ENCODE measurements at regions not wholly inside any gene's neighbourhood (a gene's known extent, or its start where the extent isn't known, plus 50 kb on each side); places are given as distances from the start of the nearest gene placed in this dataset.
A peak's percentile ranks its signal among the peaks of the same experiment; 100 is the strongest.

DNA sequence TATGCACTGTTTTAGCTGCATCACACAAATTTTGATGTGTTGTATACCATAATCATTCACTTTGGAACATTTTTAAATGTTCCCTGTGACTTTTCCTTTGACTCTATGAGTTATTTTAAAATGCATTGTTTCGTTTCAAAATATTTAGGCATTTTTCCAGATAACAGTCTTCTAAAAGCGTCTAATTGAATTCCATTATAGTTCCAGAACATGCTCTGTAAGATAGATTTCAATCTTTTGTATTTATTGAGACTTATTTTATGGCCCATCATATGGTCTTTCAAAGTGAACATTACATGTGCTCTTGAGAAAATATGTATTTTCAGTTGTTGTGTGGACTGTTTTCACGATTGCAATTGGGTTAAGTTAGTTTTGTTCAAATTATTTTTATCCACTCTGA lies 98.7 kb upstream of the ARHGAP5 start:
- peak overlapping the region in 1 of 12 donors; percentile 25 for H3K27ac ChIP-seq
- H3K4me1 ChIP-seq = peaks cover 0 to 11% (median 2%) of the 10 kb centered on the region in 12 donors
- intact Hi-C loops (cut with DNase I) = no loop called here
- ATAC-seq (no peak), DNase-seq (no peak)
- 21 to 35% (median 27%) methylated on average over 3 of the region's 3 CpGs for WGBS, 4 donors
- no peaks in the 10 kb centered on the region for H3K36me3 ChIP-seq
- H3K27me3 ChIP-seq = no peaks in the 10 kb centered on the region
- H3K9me3 ChIP-seq = peaks cover 0 to 32% (median 8%) of the 10 kb centered on the region in 12 donors
- no peak for TF ChIP-seq POLR2A (IDR thresholded peaks at IDR 0.05)
- TF ChIP-seq, protein P1, sequence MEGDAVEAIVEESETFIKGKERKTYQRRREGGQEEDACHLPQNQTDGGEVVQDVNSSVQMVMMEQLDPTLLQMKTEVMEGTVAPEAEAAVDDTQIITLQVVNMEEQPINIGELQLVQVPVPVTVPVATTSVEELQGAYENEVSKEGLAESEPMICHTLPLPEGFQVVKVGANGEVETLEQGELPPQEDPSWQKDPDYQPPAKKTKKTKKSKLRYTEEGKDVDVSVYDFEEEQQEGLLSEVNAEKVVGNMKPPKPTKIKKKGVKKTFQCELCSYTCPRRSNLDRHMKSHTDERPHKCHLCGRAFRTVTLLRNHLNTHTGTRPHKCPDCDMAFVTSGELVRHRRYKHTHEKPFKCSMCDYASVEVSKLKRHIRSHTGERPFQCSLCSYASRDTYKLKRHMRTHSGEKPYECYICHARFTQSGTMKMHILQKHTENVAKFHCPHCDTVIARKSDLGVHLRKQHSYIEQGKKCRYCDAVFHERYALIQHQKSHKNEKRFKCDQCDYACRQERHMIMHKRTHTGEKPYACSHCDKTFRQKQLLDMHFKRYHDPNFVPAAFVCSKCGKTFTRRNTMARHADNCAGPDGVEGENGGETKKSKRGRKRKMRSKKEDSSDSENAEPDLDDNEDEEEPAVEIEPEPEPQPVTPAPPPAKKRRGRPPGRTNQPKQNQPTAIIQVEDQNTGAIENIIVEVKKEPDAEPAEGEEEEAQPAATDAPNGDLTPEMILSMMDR (IDR thresholded peaks at IDR 0.05) = no peak
- no peak overlapping the region for H3K4me3 ChIP-seq

DNA sequence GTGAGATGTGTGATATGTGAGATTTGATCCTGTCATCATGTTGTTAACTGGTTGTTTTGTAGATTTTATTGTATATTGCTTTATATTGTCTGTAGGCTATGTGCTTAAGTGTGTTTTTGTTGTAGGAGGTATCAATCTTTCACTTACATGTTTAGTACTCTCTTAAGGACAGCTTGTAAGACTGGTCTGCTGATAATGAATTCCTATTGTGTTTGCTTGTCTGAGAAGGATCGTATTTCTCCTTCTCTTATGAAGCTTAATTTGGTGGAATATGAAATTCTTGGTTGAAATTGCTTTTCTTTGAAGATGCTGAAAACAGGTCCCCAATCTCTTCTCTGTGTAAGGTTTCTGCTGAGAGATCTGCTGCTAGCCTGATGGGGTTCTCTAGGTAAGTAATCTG lies 94.5 kb upstream of the ARHGAP5 start:
- Histone ChIP-seq H3K36me3 (no peaks in the 10 kb centered on the region), H3K9me3 (peaks cover 0 to 37% (median 5%) of the 10 kb centered on the region in 12 donors), H3K27ac (no peak overlapping the region), H3K4me1 (peaks cover 0 to 11% (median 2%) of the 10 kb centered on the region in 12 donors), H3K27me3 (no peaks in the 10 kb centered on the region), H3K4me3 (no peak overlapping the region)
- intact Hi-C loops (cut with DNase I) = no loop called here
- no peak for ATAC-seq
- TF ChIP-seq, protein P1 (IDR thresholded peaks at IDR 0.05) = no peak
- 92 to 93% (median 93%) methylated on average over 1 of the region's 1 CpG for WGBS, 4 donors
- no peak for DNase-seq

DNA sequence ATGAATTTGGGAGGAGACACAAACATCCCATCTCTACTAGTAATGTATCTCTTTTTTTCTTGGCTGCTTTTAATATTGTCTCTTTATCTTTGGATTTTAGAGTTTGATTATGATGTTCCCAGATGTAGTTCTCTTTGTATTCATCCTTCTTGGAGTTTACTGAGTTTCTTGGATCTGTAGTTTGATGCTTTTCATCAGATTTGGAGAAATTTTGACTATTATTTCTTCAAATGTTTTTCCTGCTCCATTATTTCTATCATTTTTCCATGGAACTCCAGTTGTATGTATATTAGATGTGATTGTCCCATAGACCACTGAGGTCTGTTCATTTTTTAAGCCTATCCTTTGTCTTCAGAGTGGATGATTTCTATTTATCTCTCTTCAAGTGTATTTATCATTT lies 90.7 kb upstream of the ARHGAP5 start:
- no peak overlapping the region for H3K27ac ChIP-seq
- peaks cover 0 to 23% (median 8%) of the 10 kb centered on the region in 12 donors for H3K4me1 ChIP-seq
- intact Hi-C loops (cut with DNase I) = no loop called here
- DNase-seq (no peak), ATAC-seq (no peak)
- TF ChIP-seq, protein P1 (IDR thresholded peaks at IDR 0.05) = no peak
- no peak for TF ChIP-seq POLR2A (IDR thresholded peaks at IDR 0.05)
- no peak overlapping the region for H3K4me3 ChIP-seq
- H3K9me3 ChIP-seq = peaks cover 0 to 37% (median 5%) of the 10 kb centered on the region in 12 donors
- H3K27me3 ChIP-seq = no peaks in the 10 kb centered on the region
- H3K36me3 ChIP-seq = no peaks in the 10 kb centered on the region

DNA sequence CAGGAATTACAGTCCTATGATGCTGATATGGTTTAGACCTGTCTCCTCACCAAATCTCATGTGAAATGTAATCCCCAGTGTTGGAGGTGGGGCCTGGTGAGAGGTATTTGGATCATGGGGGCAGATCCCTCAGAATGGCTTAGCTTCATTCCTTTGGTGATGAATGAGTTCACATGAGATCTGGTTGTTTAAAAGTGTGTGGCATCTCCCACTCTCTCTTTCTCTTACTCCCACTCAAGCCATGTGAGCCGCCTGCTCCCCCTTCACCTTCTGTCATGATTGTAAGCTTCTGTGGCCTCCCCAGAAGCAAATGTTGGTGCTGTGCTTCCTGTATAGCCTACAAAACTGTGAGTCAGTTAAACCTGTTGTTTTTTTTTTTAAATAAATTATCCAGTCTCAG lies 89.4 kb upstream of the ARHGAP5 start:
- TF ChIP-seq POLR2A (IDR thresholded peaks at IDR 0.05) = no peak
- TF ChIP-seq, protein P1 (IDR thresholded peaks at IDR 0.05) = no peak
- Histone ChIP-seq H3K4me3 (no peak overlapping the region), H3K27me3 (no peaks in the 10 kb centered on the region), H3K27ac (peak overlapping the region in 3 of 12 donors; percentile 11 to 60 (median 22)), H3K4me1 (peaks cover 0 to 25% (median 11%) of the 10 kb centered on the region in 12 donors), H3K9me3 (peaks cover 0 to 25% (median 3%) of the 10 kb centered on the region in 12 donors), H3K36me3 (no peaks in the 10 kb centered on the region)
- WGBS, 4 donors = 89 to 100% (median 97%) methylated on average over 1 of the region's 1 CpG
- DNase-seq (no peak), ATAC-seq (no peak)
- intact Hi-C loops (cut with DNase I) = no loop called here

All from heart left ventricle (tissue), 16 donors.